Stimulated activated CD8-positive, alpha-beta memory T cell treated with anti-CD3 and anti-CD28 coated beads, Interleukin-4, amount 100 ng/mL, for 1 hour (primary cell): ENCODE measurements at regions not wholly inside any gene's neighbourhood (a gene's known extent, or its start where the extent isn't known, plus 50 kb on each side); places are given as distances from the start of the nearest gene placed in this dataset.
"Not testable (repeated sequence)": the region's sequence is repeated elsewhere in the genome, so short reads cannot be mapped to it uniquely, and the experiment has no call there.

Experiments used
- DNase-seq, 2 donors: peaks; one replicate each; pipeline ENCODE4 v3.0.0-alpha.2; 2020; ENCODE audit warnings: low read depth in 2 of 2, low spot score in 1 of 2

DNA sequence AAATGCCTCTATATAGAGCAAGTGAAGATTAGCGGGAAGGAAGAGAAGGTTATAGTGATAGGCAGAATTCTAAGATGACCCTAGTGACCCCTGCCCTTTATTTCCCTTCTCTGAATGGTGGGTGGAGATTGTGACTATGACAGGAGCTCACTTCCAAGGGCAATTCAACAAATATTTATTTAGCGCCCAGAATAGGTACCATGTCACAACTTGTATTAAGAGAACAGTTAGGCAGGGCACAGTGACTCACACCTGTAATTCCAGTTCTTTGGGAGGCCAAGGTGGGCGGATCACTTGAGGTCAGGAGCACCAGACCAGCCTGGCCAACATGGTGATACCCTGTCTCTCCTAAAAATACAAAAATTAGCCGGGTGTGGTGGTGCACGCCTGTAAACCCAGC is 236.0 kb upstream of the POGK start:
- no peak for DNase-seq

DNA sequence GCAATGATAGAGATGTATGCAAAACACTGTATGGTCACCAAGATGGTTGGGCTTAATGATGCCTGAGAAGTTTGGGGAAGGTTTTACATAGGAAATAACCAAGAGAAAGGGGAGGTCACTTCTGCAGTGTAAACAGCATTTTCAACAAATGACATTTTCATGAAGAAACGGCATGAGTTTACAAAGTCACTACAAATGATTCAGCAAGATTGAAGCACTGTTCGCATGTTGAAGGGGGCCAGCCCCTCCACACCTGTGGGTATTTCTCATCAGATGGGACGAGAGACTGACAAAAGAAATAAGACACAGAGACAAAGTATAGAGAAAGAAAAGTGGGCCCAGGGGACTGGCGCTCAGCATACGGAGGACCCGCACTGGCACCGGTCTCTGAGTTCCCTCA is 234.1 kb upstream of the POGK start:
- DNase-seq = no peak

DNA sequence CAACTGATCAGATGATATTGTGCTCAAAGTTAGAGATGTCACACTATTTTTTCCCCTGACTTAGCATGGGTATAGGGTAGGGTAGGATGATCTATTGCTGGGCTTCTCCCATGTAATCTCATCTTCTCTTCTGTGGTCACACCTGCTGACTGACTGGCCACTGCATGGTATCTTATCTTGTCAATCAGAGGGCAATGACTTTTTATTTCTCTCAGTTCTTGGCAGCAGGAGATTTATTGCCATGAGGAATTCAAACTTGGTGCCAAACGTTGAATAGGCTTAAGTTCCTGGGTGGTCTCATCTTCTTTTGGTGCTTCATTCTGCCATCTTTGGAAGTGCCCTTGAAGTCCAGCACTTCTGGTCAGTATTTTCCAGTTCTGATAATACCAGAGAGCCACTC is 226.4 kb upstream of the POGK start:
- DNase-seq = no peak

GRCh38 chr1:166616206-166616605 is 223.1 kb upstream of the POGK start:
- no peak for DNase-seq

GRCh38 chr1:166626711-166627110 is 212.6 kb upstream of the POGK start:
- no peak for DNase-seq

DNA sequence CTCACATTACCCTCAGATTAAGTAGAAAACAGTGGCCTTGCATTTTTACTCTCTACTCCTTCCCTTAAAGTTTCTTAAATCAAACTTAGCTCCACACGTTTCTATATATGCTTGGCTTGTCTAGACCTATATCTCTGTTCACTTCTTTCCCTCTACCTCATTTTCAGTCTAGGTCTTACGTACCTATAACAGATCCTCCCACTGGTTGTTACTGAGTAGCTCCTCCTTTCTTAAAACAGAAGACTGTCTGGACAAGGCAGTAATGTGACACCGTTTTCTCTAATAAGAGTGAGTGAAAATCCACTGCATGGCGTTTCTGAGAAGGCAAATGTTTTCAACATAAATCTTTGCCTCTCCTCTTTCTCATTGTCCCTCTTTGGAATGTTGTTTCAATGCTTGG is 211.7 kb upstream of the POGK start:
- DNase-seq = no peak

DNA sequence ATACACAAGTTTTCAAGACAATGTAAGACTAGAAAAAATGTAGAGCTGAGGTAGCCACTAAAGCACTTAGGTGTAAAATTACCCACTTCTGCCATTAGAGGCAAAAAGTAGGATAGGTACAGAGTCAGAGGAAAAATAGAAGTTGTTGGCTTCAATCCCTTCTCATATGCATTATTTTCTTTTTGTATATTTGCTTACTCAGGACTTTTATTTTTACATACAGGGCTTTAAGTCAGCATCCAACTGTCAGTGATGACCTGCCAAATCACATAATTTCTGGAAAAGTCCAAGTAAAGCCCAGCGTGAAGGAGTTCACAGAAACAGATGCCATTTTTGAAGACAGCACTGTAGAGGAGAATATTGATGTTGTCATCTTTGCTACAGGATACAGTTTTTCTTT is 211.0 kb upstream of the POGK start:
- DNase-seq = no peak

GRCh38 chr1:166629946-166630345 is 209.3 kb upstream of the POGK start:
- DNase-seq = no peak

DNA sequence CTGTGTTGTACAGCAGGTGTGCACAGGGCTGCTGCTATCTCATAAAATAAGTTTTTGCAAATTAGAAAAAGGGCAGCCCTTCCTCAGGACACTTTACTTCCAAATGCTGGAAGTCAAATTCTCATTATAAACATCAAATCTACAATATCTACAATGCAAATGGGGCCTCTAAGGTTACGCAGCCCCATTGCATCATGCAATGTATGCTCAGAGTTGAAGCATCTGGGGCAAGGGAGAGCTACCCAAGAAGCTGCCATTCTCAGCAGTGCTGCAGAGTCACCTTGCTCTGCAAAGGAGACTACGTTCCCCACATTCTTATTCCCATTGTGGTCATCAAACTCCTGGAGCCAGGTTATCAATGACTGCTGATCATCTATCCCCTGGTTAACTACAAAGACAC is 208.9 kb upstream of the POGK start:
- DNase-seq = no peak

DNA sequence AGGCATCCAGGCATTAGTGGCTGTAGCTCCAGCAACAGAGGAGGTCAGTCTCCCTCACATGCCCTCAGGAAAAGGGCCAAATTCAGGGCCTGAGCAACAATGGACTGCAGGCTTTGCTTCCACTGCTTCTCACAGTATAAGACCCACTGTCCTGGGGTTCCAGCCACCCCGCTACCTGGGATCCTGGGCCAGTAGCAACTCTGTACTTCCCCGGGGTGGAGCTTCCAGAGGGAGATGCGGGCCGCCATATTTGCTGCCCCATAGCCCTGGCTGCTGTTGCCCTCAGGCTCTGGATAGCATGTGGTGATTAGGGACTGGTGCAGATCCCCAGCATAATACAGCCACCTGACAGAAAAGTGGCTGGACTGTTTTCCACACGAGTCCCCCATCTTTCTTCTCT is 201.1 kb upstream of the POGK start:
- no peak for DNase-seq

DNA sequence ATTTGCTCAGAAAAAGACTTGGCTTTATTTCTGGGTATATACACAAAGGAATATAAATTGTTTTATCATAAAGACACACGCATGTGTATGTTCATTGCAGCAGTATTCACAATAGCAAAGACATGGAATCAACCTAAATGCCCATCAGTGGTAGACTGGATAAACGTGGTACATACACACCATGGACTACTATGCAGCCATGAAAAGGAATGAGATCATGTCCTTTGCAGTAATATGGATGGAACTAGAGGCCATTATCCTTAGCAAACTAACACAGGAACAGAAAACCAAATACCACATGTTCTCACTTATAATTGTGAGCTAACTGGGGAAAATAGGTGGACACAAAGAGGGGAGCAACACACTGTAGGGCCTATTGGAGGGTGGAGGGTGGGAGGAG is 182.0 kb upstream of the POGK start:
- not testable (repeated sequence) for DNase-seq

GRCh38 chr1:166666790-166667189 is 172.5 kb upstream of the POGK start:
- DNase-seq = not testable (repeated sequence)

- DNase-seq = not testable (repeated sequence)
These were observed 171.7 kb upstream of the POGK start for GRCh38 chr1:166667600-166667999.

- DNase-seq = no peak
These were observed 167.6 kb upstream of the POGK start for GRCh38 chr1:166671627-166672026.

GRCh38 chr1:166673722-166674121 is 165.6 kb upstream of the POGK start:
- no peak for DNase-seq

DNA sequence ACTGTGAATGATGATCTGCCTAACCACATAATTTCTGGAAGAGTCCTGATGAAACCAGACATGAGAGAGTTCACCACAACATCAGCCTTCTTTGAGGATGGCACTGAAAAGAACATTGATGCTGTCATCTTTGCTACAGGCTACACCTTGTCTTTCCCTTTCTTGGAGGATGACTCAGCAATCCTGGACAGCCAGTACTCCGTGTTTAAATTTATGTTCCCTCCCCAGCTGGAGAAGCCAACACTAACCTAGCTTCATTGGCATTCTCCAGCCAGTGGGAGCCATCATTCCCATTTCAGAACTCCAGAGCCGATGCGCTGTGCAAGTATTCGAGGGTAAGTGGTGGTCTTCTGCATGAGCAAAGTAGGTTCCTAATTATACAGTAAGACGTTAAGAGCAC is 164.1 kb upstream of the POGK start:
- no peak for DNase-seq

- DNase-seq = no peak
These were observed 162.3 kb upstream of the POGK start for GRCh38 chr1:166676981-166677380.

DNA sequence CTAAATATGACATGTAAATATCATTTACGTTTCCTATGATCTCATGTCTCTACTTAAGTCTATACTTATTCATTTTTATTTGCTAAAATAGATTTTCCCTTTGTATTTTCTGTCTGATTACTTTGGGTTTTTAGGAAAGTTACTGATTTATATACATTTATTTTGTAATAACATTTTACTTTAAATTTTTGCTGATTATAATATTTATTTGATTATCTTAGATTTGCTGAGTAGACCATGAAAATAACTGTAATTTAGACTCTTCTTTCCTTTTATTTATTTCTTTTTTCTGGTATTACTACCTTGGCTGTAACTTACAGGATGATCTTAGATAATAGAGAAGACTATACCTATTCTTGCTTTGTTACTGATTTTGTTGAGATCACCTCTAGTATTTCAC is 159.9 kb upstream of the POGK start:
- no peak for DNase-seq

DNA sequence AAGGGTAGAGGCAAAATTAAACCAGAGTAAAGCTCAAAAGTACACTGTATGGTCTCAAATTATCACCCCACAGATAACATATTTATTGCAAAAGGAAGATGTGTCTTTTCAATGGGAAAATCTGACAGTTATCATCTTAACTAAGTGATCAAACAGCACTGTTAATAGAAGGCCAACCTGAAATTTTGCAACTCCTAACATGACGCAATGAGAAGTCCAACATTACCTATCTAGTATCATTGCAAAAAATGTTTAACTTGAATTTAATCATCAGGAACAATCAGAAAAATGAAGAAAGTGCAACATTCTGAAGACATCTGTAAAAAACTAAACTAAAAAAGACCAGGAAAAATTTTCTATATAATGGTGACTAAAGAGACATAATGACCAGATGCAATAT is 156.7 kb upstream of the POGK start:
- no peak for DNase-seq

DNA sequence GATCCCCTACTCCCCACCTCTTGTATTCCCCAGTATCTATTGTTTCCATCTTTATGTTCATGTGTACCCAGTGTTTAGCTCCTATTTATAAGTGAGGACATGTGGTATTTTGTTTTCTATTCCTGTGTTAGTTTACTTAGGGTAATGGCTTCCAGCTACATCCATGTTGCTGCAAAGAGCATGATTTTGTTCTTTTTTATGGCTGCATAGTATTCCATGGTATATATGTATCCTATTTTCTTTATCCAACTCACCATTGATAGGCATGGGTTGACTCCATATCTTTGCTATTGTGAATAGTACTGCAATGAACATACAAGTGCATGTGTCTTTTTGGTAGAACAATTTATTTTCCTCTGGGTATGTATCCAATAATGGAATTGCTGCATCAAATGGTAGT is 154.6 kb upstream of the POGK start:
- not testable (repeated sequence) for DNase-seq

DNA sequence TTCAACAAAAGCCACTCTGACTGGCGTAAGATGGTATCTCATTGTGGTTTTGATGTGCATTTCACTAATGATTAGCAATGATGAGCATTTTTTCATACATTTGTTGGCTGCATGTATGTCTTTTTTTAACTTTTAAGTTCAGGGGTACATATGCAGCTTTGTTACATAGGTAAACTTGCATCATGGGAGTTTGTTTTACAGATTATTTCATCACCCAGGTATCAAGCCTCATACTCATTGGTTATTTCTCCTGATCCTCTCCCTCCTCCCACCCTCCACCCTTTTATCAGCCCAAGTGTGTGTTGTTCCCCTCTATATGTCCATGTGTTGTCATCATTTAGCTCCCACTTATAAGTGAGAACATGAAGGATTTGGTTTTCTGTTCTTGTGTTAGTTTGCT is 154.1 kb upstream of the POGK start:
- no peak for DNase-seq

- not testable (repeated sequence) for DNase-seq
These were observed 153.4 kb upstream of the POGK start for GRCh38 chr1:166685891-166686290.

DNA sequence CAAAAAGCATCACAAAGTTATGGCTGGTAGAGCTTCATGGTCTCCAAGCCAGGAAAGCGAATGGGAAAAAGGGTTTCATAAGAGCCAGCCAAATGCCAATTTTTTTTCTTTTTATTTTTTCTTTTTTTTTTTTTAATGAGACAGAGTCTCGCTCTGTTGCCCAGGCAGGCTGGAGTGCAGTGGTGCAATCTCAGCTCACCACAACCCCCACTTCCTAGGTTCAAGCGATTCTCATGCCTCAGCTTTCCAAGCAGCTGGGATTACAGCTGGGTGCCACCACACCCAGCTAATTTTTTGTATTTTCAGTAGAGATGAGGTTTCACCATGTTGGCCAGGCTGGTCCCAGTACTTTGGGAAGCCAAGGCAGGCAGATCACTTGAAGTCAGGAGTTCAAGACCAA is 148.7 kb upstream of the POGK start:
- not testable (repeated sequence) for DNase-seq

- DNase-seq = no peak
These were observed 147.8 kb upstream of the POGK start for GRCh38 chr1:166691476-166691875.
